Memory B cell (primary cell): ENCODE measurements at regions not wholly inside any gene's neighbourhood (a gene's known extent, or its start where the extent isn't known, plus 50 kb on each side); places are given as distances from the start of the nearest gene placed in this dataset.

Experiments
- ATAC-seq: fragments of 150-1000 bp; cut with Tn5 transposase; 2 replicates; pipeline ENCODE4 v1.10.0; 2021; ENCODE audit warnings: low read depth, mild to moderate bottlenecking, moderate library complexity
- DNase-seq, 2 donors: peaks; one replicate each; pipeline ENCODE4 v3.0.0; 2022; ENCODE audit warnings: low spot score in 2 of 2
- H3K27ac Mint-ChIP-seq: one replicate; pipeline ENCODE4 v1.8.0; 2022; ENCODE audit warnings: mild to moderate bottlenecking, moderate library complexity, mixed read lengths
- H3K27me3 Mint-ChIP-seq: one replicate; pipeline ENCODE4 v1.8.0; 2022; ENCODE audit warnings: mixed read lengths
- H3K36me3 Mint-ChIP-seq: one replicate; pipeline ENCODE4 v1.8.0; 2022; ENCODE audit warnings: mild to moderate bottlenecking, mixed read lengths
- H3K4me1 Mint-ChIP-seq: one replicate; pipeline ENCODE4 v1.8.0; 2022; ENCODE audit warnings: mixed read lengths
- H3K4me3 Mint-ChIP-seq: one replicate; pipeline ENCODE4 v1.8.0; 2022; ENCODE audit warnings: mild to moderate bottlenecking, moderate library complexity, mixed read lengths
- H3K9me3 Mint-ChIP-seq: one replicate; pipeline ENCODE4 v1.8.0; 2022; ENCODE audit warnings: mixed read lengths

DNA sequence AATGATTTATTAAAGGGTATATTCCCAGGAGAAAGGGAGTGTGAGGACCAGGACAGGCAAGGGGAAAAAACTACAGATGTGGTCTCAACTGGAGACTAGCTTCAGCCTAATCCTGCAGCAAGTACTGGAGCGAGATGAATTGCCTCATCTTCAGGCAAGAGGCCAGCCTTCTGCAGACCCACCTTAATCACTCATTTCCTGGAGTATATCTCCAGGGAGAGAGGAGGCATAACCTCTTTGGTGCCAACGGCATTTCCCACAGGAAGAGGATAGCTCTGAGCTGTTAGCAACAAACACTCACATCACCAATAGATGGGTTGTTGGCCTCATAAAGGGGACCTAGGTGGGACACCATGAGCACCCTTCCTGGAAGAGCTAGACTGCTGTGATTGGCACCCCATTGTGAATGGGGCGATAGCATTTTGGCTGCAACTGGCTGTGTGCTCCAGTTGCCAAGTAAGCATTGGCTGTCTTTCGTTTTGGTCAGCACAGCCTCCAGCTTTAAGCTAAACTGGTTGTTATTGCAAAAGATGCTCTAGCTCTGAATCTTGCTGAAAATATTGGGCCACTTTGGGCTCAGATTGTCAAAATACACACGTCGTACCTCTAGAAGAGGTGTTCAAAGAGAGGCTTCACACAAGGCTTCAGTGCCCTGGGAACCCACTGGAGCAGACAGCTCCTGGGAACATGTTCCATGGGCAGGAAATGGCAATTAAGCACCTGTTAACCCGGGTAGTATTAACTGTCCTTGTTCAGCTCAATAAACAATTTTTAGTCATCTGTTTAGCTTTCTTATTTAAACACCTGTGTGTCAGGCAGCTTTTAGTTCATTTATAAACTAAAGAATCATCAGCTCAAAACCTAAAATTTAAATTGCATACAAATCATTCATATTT lies 314.8 kb upstream of the C1orf87 start:
- no peak for DNase-seq
- H3K27ac Mint-ChIP-seq, result no peak overlapping the region
- no peaks in the 10 kb centered on the region for H3K9me3 Mint-ChIP-seq
- no peaks in the 10 kb centered on the region for H3K36me3 Mint-ChIP-seq
- H3K27me3 Mint-ChIP-seq, result no peaks in the 10 kb centered on the region
- H3K4me1 Mint-ChIP-seq, result no peaks in the 10 kb centered on the region
- no peak for ATAC-seq
- H3K4me3 Mint-ChIP-seq, result no peak overlapping the region

DNA sequence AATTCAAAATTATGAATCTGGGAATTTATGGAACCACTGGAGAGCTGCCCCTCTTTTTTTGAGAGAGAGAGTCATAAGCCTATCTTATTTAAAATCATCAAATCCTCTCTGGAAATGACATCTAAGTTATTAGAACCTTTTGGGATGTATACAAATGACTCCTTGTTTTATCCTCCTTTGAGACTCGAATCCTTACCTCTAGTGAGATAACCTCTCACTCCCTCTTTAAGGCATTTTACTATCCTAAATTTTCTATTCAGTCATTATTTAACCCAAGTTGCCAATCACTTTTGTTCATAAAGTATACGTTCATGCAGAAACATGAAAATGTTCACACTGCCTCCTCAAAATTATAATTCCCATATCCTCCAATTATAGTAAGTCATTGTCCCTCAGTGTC lies 313.6 kb upstream of the C1orf87 start:
- no peak overlapping the region for H3K4me3 Mint-ChIP-seq
- H3K27ac Mint-ChIP-seq, result no peak overlapping the region
- ATAC-seq, result no peak
- no peaks in the 10 kb centered on the region for H3K36me3 Mint-ChIP-seq
- H3K4me1 Mint-ChIP-seq, result no peaks in the 10 kb centered on the region
- no peak for DNase-seq
- no peaks in the 10 kb centered on the region for H3K27me3 Mint-ChIP-seq
- no peaks in the 10 kb centered on the region for H3K9me3 Mint-ChIP-seq

DNA sequence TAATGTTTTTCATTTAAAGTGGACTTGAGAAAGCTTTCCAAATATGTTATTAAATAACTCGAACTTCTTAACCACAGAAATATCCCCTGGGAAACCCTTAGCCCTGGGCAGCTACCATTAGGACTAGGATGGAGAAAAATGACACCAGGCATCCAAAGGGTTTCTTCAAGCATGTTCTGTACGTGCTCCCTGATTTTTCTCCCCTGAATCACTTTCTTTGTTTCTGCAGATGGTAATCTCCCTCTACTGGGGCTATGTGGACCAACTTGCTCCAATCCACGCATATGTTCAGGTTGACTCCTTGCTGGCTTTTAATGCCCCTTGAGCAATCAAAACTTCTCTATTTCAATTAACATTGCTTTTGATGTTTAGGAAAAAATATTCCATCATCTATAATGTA lies 312.7 kb upstream of the C1orf87 start:
- H3K27me3 Mint-ChIP-seq, result no peaks in the 10 kb centered on the region
- DNase-seq, result no peak
- H3K4me1 Mint-ChIP-seq, result no peaks in the 10 kb centered on the region
- H3K4me3 Mint-ChIP-seq, result no peak overlapping the region
- no peak for ATAC-seq
- H3K9me3 Mint-ChIP-seq, result no peaks in the 10 kb centered on the region
- H3K27ac Mint-ChIP-seq, result no peak overlapping the region
- no peaks in the 10 kb centered on the region for H3K36me3 Mint-ChIP-seq

DNA sequence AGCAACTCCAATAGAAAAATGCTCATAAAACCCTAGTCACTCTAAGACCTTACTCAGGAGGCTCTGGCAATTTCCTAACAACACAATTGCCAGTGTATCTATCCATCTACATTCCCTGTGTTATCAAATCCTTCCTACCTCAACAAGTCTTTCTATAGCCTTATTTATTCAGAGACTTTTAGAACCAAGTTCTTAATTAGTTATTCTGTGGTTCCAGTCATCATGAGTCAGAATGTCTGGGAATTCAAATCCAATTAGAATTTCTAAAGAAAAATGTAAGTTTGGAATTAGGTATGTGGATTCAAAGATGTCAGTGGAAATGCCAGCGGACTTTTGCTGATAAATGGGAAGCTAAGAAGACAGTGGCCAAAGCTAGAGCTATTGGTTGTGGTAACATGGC lies 302.6 kb upstream of the C1orf87 start:
- H3K27ac Mint-ChIP-seq, result no peak overlapping the region
- no peaks in the 10 kb centered on the region for H3K36me3 Mint-ChIP-seq
- DNase-seq (no peak), ATAC-seq (no peak)
- H3K9me3 Mint-ChIP-seq, result peaks cover 2% of the 10 kb centered on the region
- H3K4me3 Mint-ChIP-seq, result no peak overlapping the region
- no peaks in the 10 kb centered on the region for H3K27me3 Mint-ChIP-seq
- no peaks in the 10 kb centered on the region for H3K4me1 Mint-ChIP-seq

DNA sequence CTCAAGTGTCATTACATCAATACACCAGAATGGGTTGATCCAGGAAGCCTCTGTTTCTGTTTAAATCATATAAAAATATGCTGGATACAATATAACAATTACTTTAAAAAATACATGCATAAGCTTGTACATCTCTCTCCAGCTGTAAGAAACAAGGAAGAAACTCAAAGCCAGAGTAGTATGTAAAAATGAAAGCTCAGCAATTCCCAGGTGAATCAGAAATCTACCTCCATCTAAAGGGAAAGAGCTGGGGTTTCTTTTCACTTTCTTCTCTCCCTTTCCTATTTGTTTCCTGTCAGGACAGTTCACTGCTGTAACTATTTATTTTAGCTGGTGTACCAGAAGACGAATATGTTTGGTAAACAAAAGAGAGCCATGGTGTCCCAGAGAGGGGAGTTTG lies 301.0 kb upstream of the C1orf87 start:
- Mint-ChIP-seq H3K4me1 (no peaks in the 10 kb centered on the region), H3K9me3 (peaks cover 3% of the 10 kb centered on the region), H3K27me3 (no peaks in the 10 kb centered on the region), H3K36me3 (no peaks in the 10 kb centered on the region), H3K4me3 (no peak overlapping the region), H3K27ac (no peak overlapping the region)
- ATAC-seq, result no peak
- no peak for DNase-seq

DNA sequence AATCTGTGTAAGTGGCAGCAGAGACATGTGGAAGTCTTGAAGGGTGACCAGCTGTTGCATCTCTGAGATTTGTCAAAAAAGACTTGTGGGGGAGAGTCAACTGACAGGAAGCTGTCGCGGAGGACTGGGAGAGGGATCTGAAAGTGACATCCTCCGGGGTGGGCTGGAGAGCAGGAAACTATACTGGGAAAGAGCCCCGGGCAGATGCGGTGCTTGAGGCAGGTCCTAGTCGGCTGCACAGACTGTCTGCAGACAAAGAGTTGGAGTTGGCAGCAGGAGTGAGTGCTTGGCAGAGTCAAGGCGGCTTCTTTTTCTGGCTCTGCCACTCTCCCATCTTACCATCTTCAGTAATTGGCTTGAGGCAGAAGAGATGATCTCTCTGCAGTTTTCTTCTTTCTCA lies 294.0 kb upstream of the C1orf87 start:
- Mint-ChIP-seq H3K36me3 (no peaks in the 10 kb centered on the region), H3K27ac (no peak overlapping the region), H3K27me3 (no peaks in the 10 kb centered on the region), H3K4me1 (no peaks in the 10 kb centered on the region), H3K4me3 (no peak overlapping the region), H3K9me3 (peaks cover 3% of the 10 kb centered on the region)
- ATAC-seq, result no peak
- no peak for DNase-seq

DNA sequence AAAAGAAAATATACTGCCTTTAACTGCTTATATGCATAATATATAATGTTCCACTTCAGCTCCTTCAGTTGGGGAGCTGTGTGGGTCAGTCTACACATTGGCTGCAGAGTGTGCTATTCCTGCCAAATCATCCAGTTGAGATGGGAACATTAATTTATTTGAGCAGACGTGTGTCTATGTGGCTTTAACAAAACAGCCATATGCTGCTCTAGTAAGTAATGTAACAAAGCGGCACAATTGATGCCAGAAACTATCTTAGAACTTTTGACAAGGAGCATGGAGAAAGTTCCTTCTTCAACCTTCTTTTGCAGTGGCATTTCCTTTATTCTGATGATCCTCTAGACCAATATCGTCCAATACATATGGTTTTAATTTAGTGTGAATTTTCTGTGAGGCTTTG lies 285.9 kb upstream of the C1orf87 start:
- DNase-seq, result no peak

DNA sequence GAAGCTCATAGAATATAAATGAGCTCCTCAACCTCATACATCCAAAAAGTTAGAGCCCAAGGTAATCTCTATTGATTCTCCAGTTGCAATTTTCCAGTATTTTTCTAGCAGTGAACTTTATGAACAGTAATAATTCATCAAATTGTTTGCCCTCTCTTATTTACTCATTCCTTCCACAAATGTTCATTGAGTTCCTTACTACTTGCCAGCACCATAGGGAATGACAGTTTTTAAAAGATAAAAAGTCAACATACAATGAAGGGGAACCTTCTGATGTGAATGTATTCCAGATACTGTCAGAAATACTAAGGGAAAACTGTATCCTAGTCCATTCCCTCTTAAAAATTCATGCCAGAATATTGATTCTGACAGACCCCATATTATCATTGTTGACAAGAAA lies 277.0 kb upstream of the C1orf87 start:
- DNase-seq, result no peak
- Mint-ChIP-seq H3K9me3 (no peaks in the 10 kb centered on the region), H3K36me3 (no peaks in the 10 kb centered on the region), H3K27me3 (no peaks in the 10 kb centered on the region), H3K4me3 (no peak overlapping the region), H3K4me1 (no peaks in the 10 kb centered on the region), H3K27ac (no peak overlapping the region)
- no peak for ATAC-seq

More for the DNA sequence above, 285.9 kb upstream of the C1orf87 start:
- H3K27ac Mint-ChIP-seq, result no peak overlapping the region
- H3K4me1 Mint-ChIP-seq, result no peaks in the 10 kb centered on the region
- no peak for ATAC-seq
- no peak overlapping the region for H3K4me3 Mint-ChIP-seq
- no peaks in the 10 kb centered on the region for H3K36me3 Mint-ChIP-seq
- no peaks in the 10 kb centered on the region for H3K27me3 Mint-ChIP-seq
- H3K9me3 Mint-ChIP-seq, result peaks cover 2% of the 10 kb centered on the region

DNA sequence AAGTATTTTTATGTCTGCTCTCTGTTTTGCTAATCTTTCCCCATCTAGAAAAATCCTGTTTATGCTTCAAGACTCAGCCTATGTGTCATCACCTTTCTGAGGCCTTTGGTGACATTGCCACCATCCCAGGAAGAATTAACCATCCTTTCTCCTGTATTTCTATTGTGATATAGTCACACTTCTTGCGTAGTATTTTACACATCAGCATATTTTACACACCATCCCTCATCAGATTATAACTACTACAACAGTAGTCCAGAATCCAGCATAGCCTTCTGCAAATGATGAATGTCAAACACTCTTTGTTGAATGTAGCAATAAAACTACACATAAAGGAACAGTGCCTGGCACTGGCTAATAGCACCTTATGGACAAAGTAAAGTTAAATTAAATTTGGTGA lies 275.3 kb upstream of the C1orf87 start:
- ATAC-seq, result no peak
- H3K4me1 Mint-ChIP-seq, result no peaks in the 10 kb centered on the region
- H3K27me3 Mint-ChIP-seq, result no peaks in the 10 kb centered on the region
- H3K4me3 Mint-ChIP-seq, result no peak overlapping the region
- no peaks in the 10 kb centered on the region for H3K9me3 Mint-ChIP-seq
- H3K36me3 Mint-ChIP-seq, result no peaks in the 10 kb centered on the region
- no peak for DNase-seq
- H3K27ac Mint-ChIP-seq, result no peak overlapping the region

DNA sequence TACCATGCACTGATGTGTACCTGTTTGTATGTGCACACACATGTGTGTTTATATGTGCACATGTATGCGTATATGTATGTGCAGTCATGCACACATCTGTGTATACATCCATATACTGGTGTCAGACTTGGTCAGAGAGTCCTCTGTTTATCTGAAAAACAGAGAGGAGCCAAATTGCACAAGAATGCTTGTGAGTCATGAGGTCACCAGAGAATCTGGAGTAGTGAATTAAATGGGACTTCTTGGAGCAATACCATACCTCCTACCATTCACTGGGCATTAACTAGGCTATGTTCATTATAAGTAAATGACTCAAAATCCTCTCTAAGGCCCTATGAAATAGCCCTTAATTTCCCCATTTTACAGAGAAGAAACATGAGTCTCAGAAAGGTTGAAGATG lies 272.1 kb upstream of the C1orf87 start:
- no peaks in the 10 kb centered on the region for H3K36me3 Mint-ChIP-seq

DNA sequence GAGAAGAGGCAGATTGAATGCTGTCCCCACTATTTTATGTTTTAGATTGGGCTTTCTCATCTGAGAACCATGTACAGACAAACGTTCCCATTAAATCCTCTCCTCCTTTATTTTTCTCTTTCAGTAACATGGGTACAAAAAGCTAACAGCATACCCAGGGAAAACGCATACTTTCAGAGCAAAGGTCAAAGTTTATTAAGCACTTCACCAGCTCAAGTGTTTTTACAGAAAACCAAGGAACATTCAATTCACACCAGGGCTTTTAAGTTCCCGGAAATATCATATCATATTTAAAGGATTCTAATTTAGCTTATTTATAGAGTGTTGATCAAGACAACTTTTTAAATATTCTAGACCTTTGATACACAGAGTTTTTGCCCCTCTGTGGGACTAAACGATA lies 271.5 kb upstream of the C1orf87 start:
- no peaks in the 10 kb centered on the region for H3K27me3 Mint-ChIP-seq
- no peaks in the 10 kb centered on the region for H3K4me1 Mint-ChIP-seq
- no peaks in the 10 kb centered on the region for H3K36me3 Mint-ChIP-seq
- H3K4me3 Mint-ChIP-seq, result no peak overlapping the region
- H3K27ac Mint-ChIP-seq, result no peak overlapping the region
- no peak for DNase-seq
- ATAC-seq, result no peak
- H3K9me3 Mint-ChIP-seq, result no peaks in the 10 kb centered on the region

More for the DNA sequence above, 272.1 kb upstream of the C1orf87 start:
- Mint-ChIP-seq H3K9me3 (no peaks in the 10 kb centered on the region), H3K27ac (no peak overlapping the region), H3K4me1 (no peaks in the 10 kb centered on the region), H3K27me3 (no peaks in the 10 kb centered on the region), H3K4me3 (no peak overlapping the region)
- ATAC-seq (no peak), DNase-seq (no peak)

DNA sequence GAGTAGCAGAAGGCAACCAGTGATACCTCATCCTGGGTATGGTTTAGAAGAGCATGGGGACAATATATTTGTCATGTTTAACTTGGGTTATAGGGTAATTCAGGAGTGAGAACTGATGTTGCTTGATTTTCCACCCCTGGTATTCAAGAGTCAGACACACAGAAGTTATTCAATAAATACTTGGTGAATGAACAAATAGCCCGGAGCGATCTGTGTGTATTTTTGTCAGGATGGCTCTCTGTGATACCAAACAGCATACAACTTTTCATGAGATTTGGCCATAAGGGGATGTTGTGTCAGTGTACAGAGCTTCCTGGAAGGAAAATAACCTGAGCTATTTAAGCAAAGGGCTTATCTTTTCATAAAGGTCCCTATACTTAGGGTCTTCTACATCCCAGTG lies 270.2 kb upstream of the C1orf87 start:
- H3K27ac Mint-ChIP-seq, result no peak overlapping the region
- H3K27me3 Mint-ChIP-seq, result peaks cover 1% of the 10 kb centered on the region
- DNase-seq, result no peak
- no peak overlapping the region for H3K4me3 Mint-ChIP-seq
- no peaks in the 10 kb centered on the region for H3K36me3 Mint-ChIP-seq
- H3K9me3 Mint-ChIP-seq, result no peaks in the 10 kb centered on the region
- ATAC-seq, result no peak
- H3K4me1 Mint-ChIP-seq, result no peaks in the 10 kb centered on the region

DNA sequence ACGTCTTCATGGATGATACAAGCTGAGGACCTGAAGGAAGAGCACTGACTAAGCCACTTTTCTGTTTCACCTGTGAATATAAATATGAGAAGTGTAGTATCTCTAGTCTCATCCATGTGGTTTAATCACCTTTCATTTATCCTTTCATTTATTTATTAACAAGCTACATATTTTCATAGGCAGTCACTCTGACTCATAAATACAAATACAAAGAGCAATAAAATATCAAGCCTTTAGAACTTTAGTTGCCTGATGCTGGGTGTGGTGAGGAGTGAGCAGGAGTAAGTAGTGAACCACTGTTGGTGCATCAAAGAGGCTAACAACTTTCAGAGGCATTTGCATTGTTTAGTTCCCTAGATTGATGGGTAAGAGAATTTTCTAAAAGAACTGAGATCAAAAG lies 269.0 kb upstream of the C1orf87 start:
- DNase-seq (no peak), ATAC-seq (no peak)
- H3K36me3 Mint-ChIP-seq, result no peaks in the 10 kb centered on the region
- no peak overlapping the region for H3K4me3 Mint-ChIP-seq
- H3K4me1 Mint-ChIP-seq, result no peaks in the 10 kb centered on the region
- no peak overlapping the region for H3K27ac Mint-ChIP-seq
- peaks cover 1% of the 10 kb centered on the region for H3K27me3 Mint-ChIP-seq
- H3K9me3 Mint-ChIP-seq, result no peaks in the 10 kb centered on the region

DNA sequence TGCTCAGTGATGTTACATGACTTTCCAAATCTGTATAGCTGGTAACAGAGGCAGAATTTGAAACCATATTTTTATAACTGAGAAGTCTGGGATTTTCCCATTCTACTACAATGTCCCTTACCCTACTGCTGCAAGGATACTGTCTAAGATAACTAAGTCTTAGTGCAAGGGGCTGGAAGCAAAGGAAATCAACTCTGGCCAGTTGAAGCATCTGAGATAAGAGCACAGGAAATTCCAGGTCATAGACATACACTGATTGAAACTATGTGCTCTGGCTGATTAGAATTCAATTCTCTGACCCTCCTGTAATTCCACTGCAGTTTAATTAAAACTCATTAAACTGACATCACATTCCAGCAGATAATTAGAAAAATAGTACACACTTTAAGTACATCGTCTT lies 267.7 kb upstream of the C1orf87 start:
- peaks cover 1% of the 10 kb centered on the region for H3K27me3 Mint-ChIP-seq
- DNase-seq, result no peak
- H3K4me3 Mint-ChIP-seq, result no peak overlapping the region
- no peaks in the 10 kb centered on the region for H3K4me1 Mint-ChIP-seq
- no peak overlapping the region for H3K27ac Mint-ChIP-seq
- no peaks in the 10 kb centered on the region for H3K36me3 Mint-ChIP-seq
- no peak for ATAC-seq
- no peaks in the 10 kb centered on the region for H3K9me3 Mint-ChIP-seq

DNA sequence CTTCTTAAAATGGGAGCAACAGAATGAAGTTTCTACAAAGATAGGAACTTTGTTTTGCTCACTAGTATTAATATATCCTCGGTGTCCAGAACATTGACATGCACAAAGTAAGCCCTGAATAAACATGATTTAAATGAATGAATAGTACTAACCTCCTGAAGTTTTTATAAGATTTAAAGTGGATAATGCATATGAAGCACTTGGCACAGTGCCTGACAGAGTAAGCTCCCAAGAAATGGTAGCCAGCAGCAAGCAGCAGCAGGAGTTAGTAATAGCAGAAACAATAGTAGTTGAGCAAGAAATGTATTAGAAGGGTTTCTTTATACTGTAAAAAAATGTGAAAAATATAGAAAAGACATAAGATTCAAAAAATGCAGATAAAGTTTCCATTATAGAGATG lies 258.1 kb upstream of the C1orf87 start:
- Mint-ChIP-seq H3K36me3 (no peaks in the 10 kb centered on the region), H3K4me3 (no peak overlapping the region)

More for the DNA sequence above, 258.1 kb upstream of the C1orf87 start:
- ATAC-seq (no peak), DNase-seq (no peak)
- Mint-ChIP-seq H3K4me1 (no peaks in the 10 kb centered on the region), H3K9me3 (peaks cover 4% of the 10 kb centered on the region), H3K27ac (no peak overlapping the region), H3K27me3 (no peaks in the 10 kb centered on the region)
